Neural cell (in vitro differentiated cells): ENCODE measurements at regions not wholly inside any gene's neighbourhood (a gene's known extent, or its start where the extent isn't known, plus 50 kb on each side); places are given as distances from the start of the nearest gene placed in this dataset.
A peak's percentile ranks its signal among the peaks of the same experiment; 100 is the strongest.

Experiments used
- H2AFZ ChIP-seq: fragments of 200-600, 300-800 bp; sonication (generic), shearing (Covaris generic); 2 replicates; pipeline ENCODE4 v1.6.0; 2014; ENCODE audit warnings: low read depth, mild to moderate bottlenecking, antibody characterized with exemption, low read length, moderate library complexity
- H3F3A ChIP-seq: fragments of 200-600 bp; shearing (Covaris generic); 2 replicates; pipeline ENCODE4 v1.6.1; 2016; ENCODE audit warnings: mild to moderate bottlenecking, moderate library complexity, mixed read lengths, antibody characterized with exemption, low read length; ENCODE audit not compliant: insufficient read depth, poor library complexity, severe bottlenecking
- H3K27ac ChIP-seq: fragments of 200-600, 300-800 bp; sonication (generic), shearing (Covaris generic); 2 replicates; pipeline ENCODE4 v1.5.1; 2014; ENCODE audit warnings: mild to moderate bottlenecking, low read length, moderate library complexity
- H3K27me3 ChIP-seq: fragments of 300-800, 200-600 bp; sonication (generic), shearing (Covaris generic); 2 replicates; pipeline ENCODE4 v1.6.0; 2014; ENCODE audit warnings: mild to moderate bottlenecking, low read depth, low read length, moderate library complexity; ENCODE audit not compliant: insufficient read depth
- H3K36me3 ChIP-seq: fragments of 300-800, 200-600 bp; sonication (generic), shearing (Covaris generic); 2 replicates; pipeline ENCODE4 v1.5.1; 2014; ENCODE audit warnings: mild to moderate bottlenecking, antibody characterized with exemption, low read length, moderate library complexity; ENCODE audit not compliant: insufficient read depth
- H3K4me2 ChIP-seq: fragments of 300-800, 200-600 bp; sonication (generic), shearing (Covaris generic); 2 replicates; pipeline ENCODE4 v1.6.0; 2014; ENCODE audit warnings: mild to moderate bottlenecking, low read length
- H3K4me3 ChIP-seq: fragments of 300-800, 200-600 bp; sonication (generic), shearing (Covaris generic); 2 replicates; pipeline ENCODE4 v1.5.1; 2014; ENCODE audit warnings: mild to moderate bottlenecking, low read length, moderate library complexity
- H3K79me2 ChIP-seq: fragments of 200-600 bp; shearing (Covaris generic); replicated peaks from 2 replicates; pipeline ENCODE4 v1.6.0; 2014; ENCODE audit warnings: mild to moderate bottlenecking, low read length, moderate library complexity; ENCODE audit not compliant: insufficient read depth
- H3K9ac ChIP-seq: fragments of 300-800, 200-600 bp; sonication (generic), shearing (Covaris generic); 2 replicates; pipeline ENCODE4 v1.6.1; 2016; ENCODE audit warnings: mild to moderate bottlenecking, low read length, mixed read lengths
- H3K9me2 ChIP-seq: fragments of 200-600 bp; shearing (Covaris generic); 2 replicates; pipeline ENCODE4 v1.6.1; 2016; ENCODE audit warnings: mild to moderate bottlenecking, low read length, mixed read lengths; ENCODE audit not compliant: insufficient read depth
- H3K9me3 ChIP-seq: fragments of 200-600, 300-800 bp; sonication (generic), shearing (Covaris generic); 2 replicates; pipeline ENCODE4 v1.6.1; 2016; ENCODE audit warnings: mild to moderate bottlenecking, mixed run types, low read length, moderate library complexity, mixed read lengths
- H4K20me1 ChIP-seq: fragments of 200-600 bp; shearing (Covaris generic); 2 replicates; pipeline ENCODE4 v1.6.1; 2016; ENCODE audit warnings: mild to moderate bottlenecking, mixed run types; ENCODE audit not compliant: insufficient read depth
- EP300 ChIP-seq: fragments of 450-650 bp; conservative IDR thresholded peaks from 2 replicates; pipeline ENCODE4 v1.6.1; 2014; ENCODE audit warnings: antibody characterized with exemption, mild to moderate bottlenecking, moderate library complexity; ENCODE audit not compliant: poor library complexity, severe bottlenecking
- EZH2 ChIP-seq: fragments of 200-600, 300-800 bp; shearing (Covaris generic), sonication (generic); IDR thresholded peaks from 2 replicates; pipeline ENCODE4 v1.6.1; 2014; ENCODE audit warnings: antibody characterized with exemption, low read length, borderline replicate concordance, mild to moderate bottlenecking; ENCODE audit not compliant: insufficient read depth, poor library complexity, severe bottlenecking
- MXI1 ChIP-seq: fragments of 450-650 bp; conservative IDR thresholded peaks from 2 replicates; pipeline ENCODE4 v1.6.1; 2014; ENCODE audit warnings: antibody characterized with exemption, mild to moderate bottlenecking; ENCODE audit not compliant: poor library complexity, severe bottlenecking
- POLR2AphosphoS5 ChIP-seq: IDR thresholded peaks from 2 replicates; pipeline ENCODE4 v1.6.1; 2012
- RAD21 ChIP-seq: fragments of 450-650 bp; conservative IDR thresholded peaks from 2 replicates; pipeline ENCODE4 v1.6.1; 2014; ENCODE audit warnings: antibody characterized with exemption, mild to moderate bottlenecking, moderate library complexity
- SMC3 ChIP-seq: fragments of 450-650 bp; conservative IDR thresholded peaks from 2 replicates; pipeline ENCODE4 v1.6.1; 2014; ENCODE audit warnings: antibody characterized with exemption, mild to moderate bottlenecking, moderate library complexity; ENCODE audit not compliant: poor library complexity
- TAF1 ChIP-seq: IDR thresholded peaks from 2 replicates; pipeline ENCODE4 v1.6.1; 2012; ENCODE audit warnings: low read depth
- TF ChIP-seq, protein P1 (sequence below): fragments of 450-650 bp; IDR thresholded peaks from 2 replicates; pipeline ENCODE4 v1.5.1; 2014; ENCODE audit warnings: antibody characterized with exemption, mild to moderate bottlenecking, moderate library complexity; ENCODE audit not compliant: poor library complexity, severe bottlenecking
- TF ChIP-seq, protein P2 (sequence below): IDR thresholded peaks from 2 replicates; pipeline ENCODE4 v1.6.1; 2012; ENCODE audit warnings: borderline replicate concordance

GRCh38 chr18:56197241-56197859 is 441.0 kb downstream of the TXNL1 start:
- no peaks in the 10 kb centered on the region for H4K20me1 ChIP-seq
- no peak overlapping the region for H3K4me2 ChIP-seq
- H3K9me2 ChIP-seq, result no peaks in the 10 kb centered on the region
- H3F3A ChIP-seq, result no peaks in the 10 kb centered on the region
- no peak overlapping the region for H3K9ac ChIP-seq
- no peaks in the 10 kb centered on the region for H3K36me3 ChIP-seq
- TF ChIP-seq, protein P1, sequence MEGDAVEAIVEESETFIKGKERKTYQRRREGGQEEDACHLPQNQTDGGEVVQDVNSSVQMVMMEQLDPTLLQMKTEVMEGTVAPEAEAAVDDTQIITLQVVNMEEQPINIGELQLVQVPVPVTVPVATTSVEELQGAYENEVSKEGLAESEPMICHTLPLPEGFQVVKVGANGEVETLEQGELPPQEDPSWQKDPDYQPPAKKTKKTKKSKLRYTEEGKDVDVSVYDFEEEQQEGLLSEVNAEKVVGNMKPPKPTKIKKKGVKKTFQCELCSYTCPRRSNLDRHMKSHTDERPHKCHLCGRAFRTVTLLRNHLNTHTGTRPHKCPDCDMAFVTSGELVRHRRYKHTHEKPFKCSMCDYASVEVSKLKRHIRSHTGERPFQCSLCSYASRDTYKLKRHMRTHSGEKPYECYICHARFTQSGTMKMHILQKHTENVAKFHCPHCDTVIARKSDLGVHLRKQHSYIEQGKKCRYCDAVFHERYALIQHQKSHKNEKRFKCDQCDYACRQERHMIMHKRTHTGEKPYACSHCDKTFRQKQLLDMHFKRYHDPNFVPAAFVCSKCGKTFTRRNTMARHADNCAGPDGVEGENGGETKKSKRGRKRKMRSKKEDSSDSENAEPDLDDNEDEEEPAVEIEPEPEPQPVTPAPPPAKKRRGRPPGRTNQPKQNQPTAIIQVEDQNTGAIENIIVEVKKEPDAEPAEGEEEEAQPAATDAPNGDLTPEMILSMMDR, result no peak
- TF ChIP-seq EP300 (no peak), TAF1 (no peak), POLR2AphosphoS5 (no peak), RAD21 (no peak), MXI1 (no peak), SMC3 (no peak), EZH2 (no peak)
- TF ChIP-seq, protein P2, sequence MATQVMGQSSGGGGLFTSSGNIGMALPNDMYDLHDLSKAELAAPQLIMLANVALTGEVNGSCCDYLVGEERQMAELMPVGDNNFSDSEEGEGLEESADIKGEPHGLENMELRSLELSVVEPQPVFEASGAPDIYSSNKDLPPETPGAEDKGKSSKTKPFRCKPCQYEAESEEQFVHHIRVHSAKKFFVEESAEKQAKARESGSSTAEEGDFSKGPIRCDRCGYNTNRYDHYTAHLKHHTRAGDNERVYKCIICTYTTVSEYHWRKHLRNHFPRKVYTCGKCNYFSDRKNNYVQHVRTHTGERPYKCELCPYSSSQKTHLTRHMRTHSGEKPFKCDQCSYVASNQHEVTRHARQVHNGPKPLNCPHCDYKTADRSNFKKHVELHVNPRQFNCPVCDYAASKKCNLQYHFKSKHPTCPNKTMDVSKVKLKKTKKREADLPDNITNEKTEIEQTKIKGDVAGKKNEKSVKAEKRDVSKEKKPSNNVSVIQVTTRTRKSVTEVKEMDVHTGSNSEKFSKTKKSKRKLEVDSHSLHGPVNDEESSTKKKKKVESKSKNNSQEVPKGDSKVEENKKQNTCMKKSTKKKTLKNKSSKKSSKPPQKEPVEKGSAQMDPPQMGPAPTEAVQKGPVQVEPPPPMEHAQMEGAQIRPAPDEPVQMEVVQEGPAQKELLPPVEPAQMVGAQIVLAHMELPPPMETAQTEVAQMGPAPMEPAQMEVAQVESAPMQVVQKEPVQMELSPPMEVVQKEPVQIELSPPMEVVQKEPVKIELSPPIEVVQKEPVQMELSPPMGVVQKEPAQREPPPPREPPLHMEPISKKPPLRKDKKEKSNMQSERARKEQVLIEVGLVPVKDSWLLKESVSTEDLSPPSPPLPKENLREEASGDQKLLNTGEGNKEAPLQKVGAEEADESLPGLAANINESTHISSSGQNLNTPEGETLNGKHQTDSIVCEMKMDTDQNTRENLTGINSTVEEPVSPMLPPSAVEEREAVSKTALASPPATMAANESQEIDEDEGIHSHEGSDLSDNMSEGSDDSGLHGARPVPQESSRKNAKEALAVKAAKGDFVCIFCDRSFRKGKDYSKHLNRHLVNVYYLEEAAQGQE, result no peak
- H3K27ac ChIP-seq, result no peak overlapping the region
- no peak overlapping the region for H3K4me3 ChIP-seq
- no peaks in the 10 kb centered on the region for H3K27me3 ChIP-seq
- H2AFZ ChIP-seq, result no peak overlapping the region
- H3K79me2 ChIP-seq, result no peaks in the 10 kb centered on the region
- H3K9me3 ChIP-seq, result no peaks in the 10 kb centered on the region

- Histone ChIP-seq H3K4me3 (no peak overlapping the region), H3K79me2 (no peaks in the 10 kb centered on the region), H3K4me2 (no peak overlapping the region), H2AFZ (no peak overlapping the region), H3K9me3 (no peaks in the 10 kb centered on the region), H3K27me3 (no peaks in the 10 kb centered on the region), H3K9ac (no peak overlapping the region), H3K9me2 (no peaks in the 10 kb centered on the region), H3F3A (no peaks in the 10 kb centered on the region), H4K20me1 (no peaks in the 10 kb centered on the region), H3K27ac (no peak overlapping the region), H3K36me3 (no peaks in the 10 kb centered on the region)
- peak; percentile 89 for TF ChIP-seq EP300
- TF ChIP-seq POLR2AphosphoS5, result peak; percentile 99
- TF ChIP-seq, protein P2, result no peak
- TF ChIP-seq, protein P1, result no peak
Observed at GRCh38 chr18:56196495-56197225, 441.7 kb downstream of the TXNL1 start.
